Transverse colon (tissue), 4 donors: ENCODE measurements at regions not wholly inside any gene's neighbourhood (a gene's known extent, or its start where the extent isn't known, plus 50 kb on each side); places are given as distances from the start of the nearest gene placed in this dataset.

Source experiments
- EP300 ChIP-seq: sonication (generic); formaldehyde crosslinking; IDR thresholded peaks from one replicate; pipeline ENCODE4 v1.6.1; 2017; ENCODE audit warnings: antibody characterized with exemption, low read depth
- POLR2A ChIP-seq: fragments of 450-650 bp; IDR thresholded peaks from one replicate; pipeline ENCODE4 v1.6.1; 2016; ENCODE audit warnings: antibody characterized with exemption, mild to moderate bottlenecking, moderate library complexity
- POLR2AphosphoS5 ChIP-seq, 3 donors: sonication (generic); formaldehyde crosslinking; IDR thresholded peaks; one replicate each; pipeline ENCODE4 v1.6.1; 2016; ENCODE audit warnings: antibody characterized with exemption in 3 of 3
- TF ChIP-seq, protein P1 (sequence below), 5 experiments: fragments of 200-600 bp in 3 of 5; fragments of 450-650 bp in 2 of 5; sonication (generic) in 3 of 5; IDR thresholded peaks; 1 replicate in 2 of 5; 2 replicates in 3 of 5; pipeline ENCODE4 v1.5.1; 2016 to 2017; ENCODE audit warnings: antibody characterized with exemption in 5 of 5, inconsistent platforms in 3 of 5, mild to moderate bottlenecking in 2 of 5, moderate library complexity in 1 of 5

DNA sequence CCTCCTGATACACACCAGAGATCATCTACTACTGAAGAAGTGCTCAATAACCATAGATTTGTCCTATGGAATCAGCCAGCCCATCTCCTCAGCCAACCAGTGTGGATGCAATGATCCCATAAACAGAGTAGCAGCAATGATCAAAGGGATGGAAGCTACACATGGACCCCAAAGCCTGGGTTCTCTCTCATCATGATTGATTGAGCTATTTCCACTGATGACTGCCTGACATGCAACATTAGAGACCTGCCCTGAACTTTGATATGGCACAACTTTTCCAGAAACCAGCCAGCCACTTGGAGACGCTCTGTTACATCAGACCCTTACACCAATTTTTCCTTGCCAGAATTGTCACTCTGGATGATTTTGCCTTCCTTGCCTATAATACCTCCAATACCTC lies 471.6 kb downstream of the BUD13 start:
- TF ChIP-seq POLR2AphosphoS5 (IDR thresholded peaks at IDR 0.05) = no peak
- TF ChIP-seq, protein P1, sequence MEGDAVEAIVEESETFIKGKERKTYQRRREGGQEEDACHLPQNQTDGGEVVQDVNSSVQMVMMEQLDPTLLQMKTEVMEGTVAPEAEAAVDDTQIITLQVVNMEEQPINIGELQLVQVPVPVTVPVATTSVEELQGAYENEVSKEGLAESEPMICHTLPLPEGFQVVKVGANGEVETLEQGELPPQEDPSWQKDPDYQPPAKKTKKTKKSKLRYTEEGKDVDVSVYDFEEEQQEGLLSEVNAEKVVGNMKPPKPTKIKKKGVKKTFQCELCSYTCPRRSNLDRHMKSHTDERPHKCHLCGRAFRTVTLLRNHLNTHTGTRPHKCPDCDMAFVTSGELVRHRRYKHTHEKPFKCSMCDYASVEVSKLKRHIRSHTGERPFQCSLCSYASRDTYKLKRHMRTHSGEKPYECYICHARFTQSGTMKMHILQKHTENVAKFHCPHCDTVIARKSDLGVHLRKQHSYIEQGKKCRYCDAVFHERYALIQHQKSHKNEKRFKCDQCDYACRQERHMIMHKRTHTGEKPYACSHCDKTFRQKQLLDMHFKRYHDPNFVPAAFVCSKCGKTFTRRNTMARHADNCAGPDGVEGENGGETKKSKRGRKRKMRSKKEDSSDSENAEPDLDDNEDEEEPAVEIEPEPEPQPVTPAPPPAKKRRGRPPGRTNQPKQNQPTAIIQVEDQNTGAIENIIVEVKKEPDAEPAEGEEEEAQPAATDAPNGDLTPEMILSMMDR (IDR thresholded peaks at IDR 0.05) = no peak
- no peak for TF ChIP-seq POLR2A
- TF ChIP-seq EP300 = no peak
